A549 (cell line): ENCODE measurements at regions not wholly inside any gene's neighbourhood (a gene's known extent, or its start where the extent isn't known, plus 50 kb on each side); places are given as distances from the start of the nearest gene placed in this dataset.

ENCODE experiments used
- NPAS2 ChIP-seq: fragments of 250-450 bp; sonication (Bioruptor Pico); IDR thresholded peaks from 2 replicates; pipeline ENCODE4 v1.8.0; 2022; ENCODE audit warnings: mild to moderate bottlenecking, moderate library complexity, borderline replicate concordance
- POLR2A ChIP-seq: IDR thresholded peaks from 2 replicates; pipeline ENCODE4 v1.6.1; 2012; ENCODE audit warnings: mild to moderate bottlenecking, low read length
- ZFP36 ChIP-seq: fragments of 450-650 bp; IDR thresholded peaks from 2 replicates; pipeline ENCODE4 v1.6.1; 2014; ENCODE audit warnings: borderline replicate concordance; ENCODE audit not compliant: partially characterized antibody

GRCh38 chr13:27370305-27370872, 54.0 kb upstream of the GTF3A start:
- TF ChIP-seq POLR2A (no peak), NPAS2 (CRISPR knock-in tag) (no peak), ZFP36 (no peak)
